GM12874 (cell line): ENCODE measurements at regions not wholly inside any gene's neighbourhood (a gene's known extent, or its start where the extent isn't known, plus 50 kb on each side); places are given as distances from the start of the nearest gene placed in this dataset.

Experiments
- CTCF ChIP-seq: IDR thresholded peaks from 2 replicates; pipeline ENCODE4 v1.5.1; 2011; ENCODE audit warnings: low read depth, mild to moderate bottlenecking, control low read depth, low read length, moderate library complexity; ENCODE audit not compliant: insufficient read depth

- no peak for TF ChIP-seq CTCF
These were observed 63.6 kb upstream of the MAP3K1 start for GRCh38 chr5:56751572-56752313.

GRCh38 chr5:56749842-56750241 is 65.5 kb upstream of the MAP3K1 start:
- no peak for TF ChIP-seq CTCF

- no peak for TF ChIP-seq CTCF
These were observed 68.6 kb upstream of the MAP3K1 start for GRCh38 chr5:56746553-56747339.

- no peak for TF ChIP-seq CTCF
These were observed 69.5 kb upstream of the MAP3K1 start for GRCh38 chr5:56745864-56746263.

GRCh38 chr5:56740868-56741267 is 74.5 kb upstream of the MAP3K1 start:
- TF ChIP-seq CTCF: no peak

- TF ChIP-seq CTCF: no peak
These were observed 75.4 kb upstream of the MAP3K1 start for GRCh38 chr5:56739990-56740389.

GRCh38 chr5:56737951-56738606 is 77.3 kb upstream of the MAP3K1 start:
- TF ChIP-seq CTCF: no peak
